ENCODE measurements at regions not wholly inside any gene's neighbourhood (a gene's known extent, or its start where the extent isn't known, plus 50 kb on each side); places are given as distances from the start of the nearest gene placed in this dataset.

- no TSS peak for BruUV-seq (replicated peaks)
- no peaks in the 10 kb centered on the region for H3K27me3 Mint-ChIP-seq (ENCODE audit: insufficient read depth, unreplicated experiment)
- peaks cover 9% of the 10 kb centered on the region for H3K9me3 Mint-ChIP-seq (ENCODE audit: unreplicated experiment)
Measured at GRCh38 chr12:73266206-73266605, 994.0 kb downstream of the TRHDE start.

GRCh38 chr12:73274976-73275375, 1002.8 kb downstream of the TRHDE start:
- Mint-ChIP-seq H3K4me1 (ENCODE audit: insufficient read depth, unreplicated experiment) (peaks cover 29% of the 10 kb centered on the region), H3K36me3 (ENCODE audit: insufficient read depth, unreplicated experiment) (no peaks in the 10 kb centered on the region), H3K4me3 (ENCODE audit: unreplicated experiment) (no peak overlapping the region), H3K27me3 (ENCODE audit: insufficient read depth, unreplicated experiment) (no peaks in the 10 kb centered on the region), H3K9me3 (ENCODE audit: unreplicated experiment) (peaks cover 7% of the 10 kb centered on the region), H3K27ac (ENCODE audit: low read depth, unreplicated experiment) (peak overlapping the region; percentile 91)
- intact Hi-C loops (cut with micrococcal nuclease) = no loop called here
- no peak for TF ChIP-seq CTCF (IDR thresholded peaks at IDR 0.05; ENCODE audit: unreplicated experiment)
- peak; percentile 45 for DNase-seq (ENCODE audit: unreplicated experiment)
- CTCF ChIA-PET = no interaction called here
- no TSS peak for BruUV-seq (replicated peaks)
- POLR2A ChIA-PET = interaction anchor here (0.5 kb wide), 1 partner anchor 483 kb away, joined by 4 read pairs; no protein-coding TSS in a partner anchor

More at GRCh38 chr12:73266206-73266605, 994.0 kb downstream of the TRHDE start:
- intact Hi-C loops (cut with micrococcal nuclease) = no loop called here
- Mint-ChIP-seq H3K27ac (ENCODE audit: low read depth, unreplicated experiment) (no peak overlapping the region), H3K4me3 (ENCODE audit: unreplicated experiment) (no peak overlapping the region), H3K4me1 (ENCODE audit: insufficient read depth, unreplicated experiment) (no peaks in the 10 kb centered on the region), H3K36me3 (ENCODE audit: insufficient read depth, unreplicated experiment) (no peaks in the 10 kb centered on the region)
- TF ChIP-seq CTCF (IDR thresholded peaks at IDR 0.05; ENCODE audit: unreplicated experiment) = no peak
- CTCF ChIA-PET = interaction anchor here (0.6 kb wide), 3 partner anchors 50 to 747 kb away, joined by 3 read pairs; no protein-coding TSS in a partner anchor
- DNase-seq (ENCODE audit: unreplicated experiment) = no peak
- POLR2A ChIA-PET = no interaction called here

GRCh38 chr12:73277971-73278370, 1005.8 kb downstream of the TRHDE start:
- CTCF ChIA-PET = no interaction called here
- no peaks in the 10 kb centered on the region for H3K9me3 Mint-ChIP-seq (ENCODE audit: unreplicated experiment)
- no TSS peak for BruUV-seq (replicated peaks)
- POLR2A ChIA-PET = interaction anchor here (0.5 kb wide), 1 partner anchor 886 kb away, joined by 4 read pairs; no protein-coding TSS in a partner anchor
- no peak overlapping the region for H3K4me3 Mint-ChIP-seq (ENCODE audit: unreplicated experiment)
- no peak for DNase-seq (ENCODE audit: unreplicated experiment)
- H3K4me1 Mint-ChIP-seq (ENCODE audit: insufficient read depth, unreplicated experiment) = peaks cover 29% of the 10 kb centered on the region
- H3K27me3 Mint-ChIP-seq (ENCODE audit: insufficient read depth, unreplicated experiment) = no peaks in the 10 kb centered on the region
- H3K27ac Mint-ChIP-seq (ENCODE audit: low read depth, unreplicated experiment) = no peak overlapping the region
- intact Hi-C loops (cut with micrococcal nuclease) = no loop called here
- no peaks in the 10 kb centered on the region for H3K36me3 Mint-ChIP-seq (ENCODE audit: insufficient read depth, unreplicated experiment)
- TF ChIP-seq CTCF (IDR thresholded peaks at IDR 0.05; ENCODE audit: unreplicated experiment) = no peak

- POLR2A ChIA-PET = no interaction called here
- BruUV-seq (replicated peaks) = no TSS peak
Measured at GRCh38 chr12:73301530-73301929, 1029.4 kb downstream of the TRHDE start.

More at GRCh38 chr12:73301530-73301929, 1029.4 kb downstream of the TRHDE start:
- Mint-ChIP-seq H3K9me3 (ENCODE audit: unreplicated experiment) (no peaks in the 10 kb centered on the region), H3K27ac (ENCODE audit: low read depth, unreplicated experiment) (no peak overlapping the region), H3K27me3 (ENCODE audit: insufficient read depth, unreplicated experiment) (no peaks in the 10 kb centered on the region), H3K4me1 (ENCODE audit: insufficient read depth, unreplicated experiment) (no peaks in the 10 kb centered on the region), H3K4me3 (ENCODE audit: unreplicated experiment) (no peak overlapping the region), H3K36me3 (ENCODE audit: insufficient read depth, unreplicated experiment) (no peaks in the 10 kb centered on the region)
- intact Hi-C loops (cut with micrococcal nuclease) = no loop called here
- no peak for DNase-seq (ENCODE audit: unreplicated experiment)
- CTCF ChIA-PET = interaction anchor here (0.9 kb wide), 1 partner anchor 20 kb away, joined by 3 read pairs; no protein-coding TSS in a partner anchor
- no peak for TF ChIP-seq CTCF (IDR thresholded peaks at IDR 0.05; ENCODE audit: unreplicated experiment)
